Gastrocnemius medialis (tissue), 4 donors: ENCODE measurements at regions not wholly inside any gene's neighbourhood (a gene's known extent, or its start where the extent isn't known, plus 50 kb on each side); places are given as distances from the start of the nearest gene placed in this dataset.

Source experiments
- ATAC-seq, 2 donors: fragments of 150-250 bp; one replicate each; pipeline ENCODE4 v1.9.1; 2016
- DNase-seq, 2 donors: peaks; one replicate each; pipeline ENCODE4 v3.0.0-alpha.2; 2019
- H3K27ac ChIP-seq, 4 donors: fragments of 200-600 bp; sonication (generic); 1 replicate in 1 of 4; 2 replicates in 3 of 4; pipeline ENCODE4 v1.5.1; 2016 to 2018; ENCODE audit warnings: mild to moderate bottlenecking in 2 of 4, moderate library complexity in 1 of 4
- H3K27me3 ChIP-seq, 3 donors: fragments of 200-600 bp; sonication (generic) in 2 of 3; 1 replicate in 1 of 3; 2 replicates in 2 of 3; pipeline versions ENCODE4 v1.5.1 to v1.6.0; 2016 to 2019; ENCODE audit warnings: mild to moderate bottlenecking in 1 of 3, moderate library complexity in 1 of 3
- H3K36me3 ChIP-seq, 2 donors: fragments of 200-600 bp; sonication (generic) in 1 of 2; one replicate each; pipeline ENCODE4 v1.5.1; 2017 to 2018
- H3K4me1 ChIP-seq, 2 donors: fragments of 200-600 bp; sonication (generic) in 1 of 2; one replicate each; pipeline ENCODE4 v1.5.1; 2016 to 2017; ENCODE audit warnings: mild to moderate bottlenecking in 2 of 2
- H3K4me3 ChIP-seq, 4 donors: fragments of 200-600 bp; sonication (generic) in 3 of 4; 1 replicate in 1 of 4; 2 replicates in 3 of 4; pipeline ENCODE4 v1.5.1; 2016 to 2019; ENCODE audit warnings: mild to moderate bottlenecking in 2 of 4
- H3K9me3 ChIP-seq, 3 donors: fragments of 200-600 bp; sonication (generic) in 2 of 3; 1 replicate in 1 of 3; 2 replicates in 2 of 3; pipeline ENCODE4 v1.5.1; 2016 to 2019
- CTCF ChIP-seq, 5 experiments: fragments of 450-650 bp in 3 of 5; fragments of 200-600 bp in 2 of 5; sonication (generic) in 2 of 5; IDR thresholded peaks in 4 of 5; conservative IDR thresholded peaks in 1 of 5; 1 replicate in 4 of 5; 2 replicates in 1 of 5; pipeline ENCODE4 v1.5.1; 2016 to 2019; ENCODE audit warnings: antibody characterized with exemption in 5 of 5, mild to moderate bottlenecking in 3 of 5, moderate library complexity in 3 of 5
- POLR2A ChIP-seq, 2 donors: fragments of 450-650 bp; IDR thresholded peaks; one replicate each; pipeline ENCODE4 v1.6.1; 2017; ENCODE audit warnings: antibody characterized with exemption in 2 of 2, mild to moderate bottlenecking in 2 of 2, moderate library complexity in 2 of 2
- in situ Hi-C, 4 donors: fragments of 200-750 bp; cut with MboI; loops; one replicate each; pipeline versions ENCODE4 v1.15.0 to v1.8.0; 2017; ENCODE audit warnings: low sequenced_read_pairs in 4 of 4
- intact Hi-C: fragments of 100-400 bp; cut with DNase I; formaldehyde crosslinking; loops from one replicate; pipeline ENCODE4 v1.15.1; 2023; ENCODE audit warnings: low total_unique reads

GRCh38 chr3:14297784-14298236, 104.6 kb upstream of the SLC6A6 start:
- intact Hi-C loops: no loop called here
- no peaks in the 10 kb centered on the region for H3K27me3 ChIP-seq
- no peaks in the 10 kb centered on the region for H3K36me3 ChIP-seq
- peaks cover 19 to 20% of the 10 kb centered on the region in 2 donors for H3K4me1 ChIP-seq
- peak overlapping the region in 1 of 4 donors; percentile 35 for H3K27ac ChIP-seq
- H3K4me3 ChIP-seq: no peak overlapping the region
- in situ Hi-C loops: no loop called here
- TF ChIP-seq CTCF (IDR thresholded peaks at IDR 0.05 in 4 of 5, conservative IDR thresholded peaks at IDR 0.05 in 1 of 5): no peak
- no peak for TF ChIP-seq POLR2A (IDR thresholded peaks at IDR 0.05)
- no peaks in the 10 kb centered on the region for H3K9me3 ChIP-seq
- DNase-seq (no peak), ATAC-seq (no peak)

- Histone ChIP-seq H3K36me3 (no peaks in the 10 kb centered on the region), H3K9me3 (no peaks in the 10 kb centered on the region), H3K4me3 (no peak overlapping the region), H3K27me3 (no peaks in the 10 kb centered on the region), H3K27ac (no peak overlapping the region), H3K4me1 (peaks cover 20 to 26% of the 10 kb centered on the region in 2 donors)
- TF ChIP-seq CTCF (IDR thresholded peaks at IDR 0.05 in 4 of 5, conservative IDR thresholded peaks at IDR 0.05 in 1 of 5) (no peak), POLR2A (IDR thresholded peaks at IDR 0.05) (no peak)
- in situ Hi-C loops (no loop called here), intact Hi-C loops (no loop called here)
- DNase-seq (no peak), ATAC-seq (no peak)
Observed at GRCh38 chr3:14298442-14298841, 104.0 kb upstream of the SLC6A6 start.

GRCh38 chr3:14298991-14299555, 103.3 kb upstream of the SLC6A6 start:
- H3K4me1 ChIP-seq: peaks cover 26 to 32% of the 10 kb centered on the region in 2 donors
- H3K4me3 ChIP-seq: no peak overlapping the region
- H3K36me3 ChIP-seq: no peaks in the 10 kb centered on the region
- no peaks in the 10 kb centered on the region for H3K9me3 ChIP-seq
- H3K27me3 ChIP-seq: no peaks in the 10 kb centered on the region
- in situ Hi-C loops: no loop called here
- H3K27ac ChIP-seq: no peak overlapping the region
- intact Hi-C loops: no loop called here
- TF ChIP-seq POLR2A (IDR thresholded peaks at IDR 0.05) (no peak), CTCF (IDR thresholded peaks at IDR 0.05 in 4 of 5, conservative IDR thresholded peaks at IDR 0.05 in 1 of 5) (no peak)
- no peak for DNase-seq
- ATAC-seq: no peak

- Histone ChIP-seq H3K9me3 (no peaks in the 10 kb centered on the region), H3K36me3 (no peaks in the 10 kb centered on the region), H3K27me3 (no peaks in the 10 kb centered on the region), H3K27ac (peak overlapping the region in 1 of 4 donors; percentile 87), H3K4me1 (peaks cover 33 to 39% of the 10 kb centered on the region in 2 donors), H3K4me3 (no peak overlapping the region)
- DNase-seq (no peak), ATAC-seq (no peak)
- no peak for TF ChIP-seq CTCF (IDR thresholded peaks at IDR 0.05 in 4 of 5, conservative IDR thresholded peaks at IDR 0.05 in 1 of 5)
- TF ChIP-seq POLR2A (IDR thresholded peaks at IDR 0.05): no peak
- intact Hi-C loops: loop anchor here (5.0 kb wide), 1 partner anchor 93 kb away; no protein-coding TSS in a partner anchor
- in situ Hi-C loops: no loop called here
Observed at GRCh38 chr3:14299767-14300166, 102.6 kb upstream of the SLC6A6 start.
